ENCODE measurements at regions not wholly inside any gene's neighbourhood (a gene's known extent, or its start where the extent isn't known, plus 50 kb on each side); places are given as distances from the start of the nearest gene placed in this dataset.

GRCh38 chr2:107548216-107548615 is 278.5 kb upstream of the RGPD4 start (continued):
- TF ChIP-seq TEAD4 (IDR thresholded peaks at IDR 0.05; ENCODE audit: borderline replicate concordance, insufficient read depth): no peak

DNA sequence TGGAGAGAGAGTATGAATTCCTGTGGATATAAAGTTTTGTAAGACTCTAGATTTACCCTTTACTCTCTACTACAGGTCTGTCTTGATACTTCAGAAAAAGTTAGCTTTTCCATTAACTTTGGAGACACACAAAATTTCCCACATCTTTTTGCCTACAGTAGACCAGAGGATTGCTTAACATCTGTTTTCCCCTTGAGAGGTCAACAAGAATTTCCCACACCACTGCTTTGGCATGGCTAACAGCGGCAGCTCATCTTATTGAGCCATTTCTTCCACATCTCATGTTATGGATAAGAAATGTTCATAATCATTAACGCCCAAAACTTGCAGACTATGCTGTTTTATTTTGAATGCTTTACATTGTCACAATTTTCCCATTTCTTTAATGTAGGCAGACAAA is 273.6 kb upstream of the RGPD4 start:
- Histone ChIP-seq H3K27ac (ENCODE audit: low read depth in 2 of 2, low read length in 1 of 2) (no peak overlapping the region), H3K4me3 (ENCODE audit: low read depth in 2 of 2, low read length in 1 of 2) (no peak overlapping the region), H2AFZ (ENCODE audit: low read depth) (no peak overlapping the region), H3K9me3 (no peaks in the 10 kb centered on the region), H3K36me3 (replicated peaks in 1 of 2; ENCODE audit: control insufficient read depth in 1 of 2, insufficient read depth in 2 of 2, low read length in 1 of 2) (no peaks in the 10 kb centered on the region), H3K4me1 (ENCODE audit: control insufficient read depth in 1 of 2, insufficient read depth in 2 of 2, low read depth in 1 of 2, low read length in 1 of 2) (no peaks in the 10 kb centered on the region; a peak in 1 of 4 replicates), H3K27me3 (ENCODE audit: insufficient read depth) (no peaks in the 10 kb centered on the region), H4K20me1 (ENCODE audit: insufficient read depth) (no peaks in the 10 kb centered on the region), H3K9ac (no peak overlapping the region), H3K9me2 (no peaks in the 10 kb centered on the region), H3F3A (replicated peaks; ENCODE audit: insufficient read depth) (no peaks in the 10 kb centered on the region), H3K79me2 (ENCODE audit: insufficient read depth) (no peaks in the 10 kb centered on the region), H3K4me2 (no peak overlapping the region)
- TF ChIP-seq USF2 (IDR thresholded peaks at IDR 0.05; ENCODE audit: borderline replicate concordance, low read depth, low read length) (no peak), EZH2phosphoT487 (IDR thresholded peaks at IDR 0.05; ENCODE audit: borderline replicate concordance, low read depth) (no peak), ELF1 (IDR thresholded peaks at IDR 0.05) (no peak), GATA2 (CRISPR knock-in tag; IDR thresholded peaks at IDR 0.05) (no peak), PBX3 (IDR thresholded peaks at IDR 0.05) (no peak), RCOR1 (IDR thresholded peaks at IDR 0.05; ENCODE audit: low read length) (no peak), SMC3 (IDR thresholded peaks at IDR 0.05; ENCODE audit: low read depth, low read length) (no peak), NFIC (IDR thresholded peaks at IDR 0.05; ENCODE audit: borderline replicate concordance) (no peak), TEAD4 (IDR thresholded peaks at IDR 0.05; ENCODE audit: borderline replicate concordance, insufficient read depth) (no peak), FOXM1 (IDR thresholded peaks at IDR 0.05; ENCODE audit: low read depth) (no peak)
- ChIA-PET POLR2A (no interaction called here), CTCF (no interaction called here)
- WGBS (ENCODE audit: low lambda C conversion rate): 39% methylated on average over 2 of the region's 2 CpGs
- DNase-seq: no peak

GRCh38 chr2:107553539-107553938 is 273.2 kb upstream of the RGPD4 start:
- Histone ChIP-seq H3F3A (replicated peaks; ENCODE audit: insufficient read depth) (no peaks in the 10 kb centered on the region), H3K9me2 (no peaks in the 10 kb centered on the region), H2AFZ (ENCODE audit: low read depth) (no peak overlapping the region), H3K36me3 (replicated peaks in 1 of 2; ENCODE audit: control insufficient read depth in 1 of 2, insufficient read depth in 2 of 2, low read length in 1 of 2) (no peaks in the 10 kb centered on the region), H3K27me3 (ENCODE audit: insufficient read depth) (no peaks in the 10 kb centered on the region), H3K4me3 (ENCODE audit: low read depth in 2 of 2, low read length in 1 of 2) (no peak overlapping the region), H3K9ac (no peak overlapping the region), H3K4me2 (no peak overlapping the region), H3K4me1 (ENCODE audit: control insufficient read depth in 1 of 2, insufficient read depth in 2 of 2, low read depth in 1 of 2, low read length in 1 of 2) (no peaks in the 10 kb centered on the region), H3K9me3 (no peaks in the 10 kb centered on the region), H3K27ac (ENCODE audit: low read depth in 2 of 2, low read length in 1 of 2) (no peak overlapping the region), H4K20me1 (ENCODE audit: insufficient read depth) (no peaks in the 10 kb centered on the region), H3K79me2 (ENCODE audit: insufficient read depth) (no peaks in the 10 kb centered on the region)
- TF ChIP-seq SIN3A (IDR thresholded peaks at IDR 0.05; ENCODE audit: borderline replicate concordance, low read depth, low read length) (no peak), TEAD4 (IDR thresholded peaks at IDR 0.05; ENCODE audit: borderline replicate concordance, insufficient read depth) (no peak), MXI1 (IDR thresholded peaks at IDR 0.05; ENCODE audit: low read depth, low read length) (no peak), PBX3 (IDR thresholded peaks at IDR 0.05) (no peak), JUND (IDR thresholded peaks at IDR 0.05) (no peak)
- TF ChIP-seq, protein P1, sequence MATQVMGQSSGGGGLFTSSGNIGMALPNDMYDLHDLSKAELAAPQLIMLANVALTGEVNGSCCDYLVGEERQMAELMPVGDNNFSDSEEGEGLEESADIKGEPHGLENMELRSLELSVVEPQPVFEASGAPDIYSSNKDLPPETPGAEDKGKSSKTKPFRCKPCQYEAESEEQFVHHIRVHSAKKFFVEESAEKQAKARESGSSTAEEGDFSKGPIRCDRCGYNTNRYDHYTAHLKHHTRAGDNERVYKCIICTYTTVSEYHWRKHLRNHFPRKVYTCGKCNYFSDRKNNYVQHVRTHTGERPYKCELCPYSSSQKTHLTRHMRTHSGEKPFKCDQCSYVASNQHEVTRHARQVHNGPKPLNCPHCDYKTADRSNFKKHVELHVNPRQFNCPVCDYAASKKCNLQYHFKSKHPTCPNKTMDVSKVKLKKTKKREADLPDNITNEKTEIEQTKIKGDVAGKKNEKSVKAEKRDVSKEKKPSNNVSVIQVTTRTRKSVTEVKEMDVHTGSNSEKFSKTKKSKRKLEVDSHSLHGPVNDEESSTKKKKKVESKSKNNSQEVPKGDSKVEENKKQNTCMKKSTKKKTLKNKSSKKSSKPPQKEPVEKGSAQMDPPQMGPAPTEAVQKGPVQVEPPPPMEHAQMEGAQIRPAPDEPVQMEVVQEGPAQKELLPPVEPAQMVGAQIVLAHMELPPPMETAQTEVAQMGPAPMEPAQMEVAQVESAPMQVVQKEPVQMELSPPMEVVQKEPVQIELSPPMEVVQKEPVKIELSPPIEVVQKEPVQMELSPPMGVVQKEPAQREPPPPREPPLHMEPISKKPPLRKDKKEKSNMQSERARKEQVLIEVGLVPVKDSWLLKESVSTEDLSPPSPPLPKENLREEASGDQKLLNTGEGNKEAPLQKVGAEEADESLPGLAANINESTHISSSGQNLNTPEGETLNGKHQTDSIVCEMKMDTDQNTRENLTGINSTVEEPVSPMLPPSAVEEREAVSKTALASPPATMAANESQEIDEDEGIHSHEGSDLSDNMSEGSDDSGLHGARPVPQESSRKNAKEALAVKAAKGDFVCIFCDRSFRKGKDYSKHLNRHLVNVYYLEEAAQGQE (IDR thresholded peaks at IDR 0.05; ENCODE audit: low read depth, low read length): no peak
- CTCF ChIA-PET: no interaction called here
- POLR2A ChIA-PET: no interaction called here
- 48% methylated on average over 5 of the region's 5 CpGs for WGBS (ENCODE audit: low lambda C conversion rate)
- DNase-seq: no peak

All from SK-N-SH (cell line).